Gastroesophageal sphincter (tissue), 4 donors: ENCODE measurements at regions not wholly inside any gene's neighbourhood (a gene's known extent, or its start where the extent isn't known, plus 50 kb on each side); places are given as distances from the start of the nearest gene placed in this dataset.

ENCODE experiments used
- ATAC-seq: fragments of 150-250 bp; one replicate; pipeline ENCODE4 v1.9.1; 2016; ENCODE audit warnings: mild to moderate bottlenecking, moderate library complexity
- H3K27ac ChIP-seq, 4 donors: fragments of 200-600 bp; sonication (generic) in 3 of 4; 1 replicate in 3 of 4; 2 replicates in 1 of 4; pipeline ENCODE4 v1.5.1; 2016 to 2019
- H3K27me3 ChIP-seq: fragments of 200-600 bp; sonication (generic); one replicate; pipeline ENCODE4 v1.5.1; 2019
- H3K36me3 ChIP-seq, 2 donors: fragments of 200-600 bp; sonication (generic); one replicate each; pipeline ENCODE4 v1.5.1; 2019; ENCODE audit warnings: control low read depth in 1 of 2
- H3K4me1 ChIP-seq, 3 donors: fragments of 200-600 bp; sonication (generic); 1 replicate in 2 of 3; 2 replicates in 1 of 3; pipeline ENCODE4 v1.5.1; 2016 to 2019; ENCODE audit warnings: control low read depth in 2 of 3
- H3K4me3 ChIP-seq, 2 donors: fragments of 200-600 bp; sonication (generic); one replicate each; pipeline ENCODE4 v1.5.1; 2019; ENCODE audit warnings: mild to moderate bottlenecking in 1 of 2, moderate library complexity in 1 of 2
- H3K9me3 ChIP-seq, 3 donors: fragments of 200-600 bp; sonication (generic); one replicate each; pipeline ENCODE4 v1.5.1; 2017 to 2019; ENCODE audit warnings: control low read depth in 2 of 3
- EP300 ChIP-seq: sonication (generic); formaldehyde crosslinking; IDR thresholded peaks from one replicate; pipeline ENCODE4 v1.6.1; 2017; ENCODE audit warnings: antibody characterized with exemption, mild to moderate bottlenecking
- POLR2A ChIP-seq, 2 donors: fragments of 450-650 bp; IDR thresholded peaks; one replicate each; pipeline ENCODE4 v1.6.1; 2017; ENCODE audit warnings: antibody characterized with exemption in 2 of 2, mild to moderate bottlenecking in 2 of 2, moderate library complexity in 1 of 2
- POLR2AphosphoS5 ChIP-seq: sonication (generic); formaldehyde crosslinking; IDR thresholded peaks from one replicate; pipeline ENCODE4 v1.6.1; 2017; ENCODE audit warnings: antibody characterized with exemption
- WGBS, 2 donors: methylation state at CpG; one replicate each; pipeline ENCODE4 v1.1.5; 2018; ENCODE audit warnings: low coverage in 1 of 2; 5-methylcytosine and 5-hydroxymethylcytosine counted together
- TF ChIP-seq, protein P1 (sequence below), 4 experiments: fragments of 200-600 bp in 2 of 4; fragments of 450-650 bp in 2 of 4; sonication (generic) in 1 of 4; IDR thresholded peaks; one replicate each; pipeline ENCODE4 v1.5.1; 2017 to 2019; ENCODE audit warnings: antibody characterized with exemption in 4 of 4, mild to moderate bottlenecking in 2 of 4, moderate library complexity in 2 of 4

DNA sequence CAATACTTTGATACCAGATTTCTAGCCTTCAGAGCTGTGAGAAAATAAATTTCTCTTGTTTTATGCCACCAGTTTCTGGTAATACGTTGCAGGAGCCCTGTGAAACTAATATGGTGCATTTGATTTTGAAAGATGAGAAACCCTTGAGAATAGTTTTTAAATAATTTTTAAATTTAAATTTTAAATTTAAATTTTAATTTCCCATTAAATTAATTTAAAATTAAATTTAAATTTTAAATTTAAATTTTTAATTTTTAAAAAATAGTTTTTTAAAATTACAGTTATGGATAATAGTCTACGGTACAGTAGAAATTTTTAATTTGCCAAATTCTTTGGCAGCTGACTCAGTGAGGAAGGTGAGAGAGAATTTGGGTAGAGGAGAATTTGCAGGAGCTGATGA is 68.6 kb upstream of the SLC24A3 start:
- H3K36me3 ChIP-seq: no peaks in the 10 kb centered on the region
- no peaks in the 10 kb centered on the region for H3K4me1 ChIP-seq
- ATAC-seq: no peak
- 89 to 100% methylated on average over 2 of the region's 2 CpGs for WGBS, 2 donors
- H3K4me3 ChIP-seq: no peak overlapping the region
- H3K27me3 ChIP-seq: no peaks in the 10 kb centered on the region
- TF ChIP-seq EP300: no peak
- TF ChIP-seq POLR2A (IDR thresholded peaks at IDR 0.05): no peak
- TF ChIP-seq, protein P1, sequence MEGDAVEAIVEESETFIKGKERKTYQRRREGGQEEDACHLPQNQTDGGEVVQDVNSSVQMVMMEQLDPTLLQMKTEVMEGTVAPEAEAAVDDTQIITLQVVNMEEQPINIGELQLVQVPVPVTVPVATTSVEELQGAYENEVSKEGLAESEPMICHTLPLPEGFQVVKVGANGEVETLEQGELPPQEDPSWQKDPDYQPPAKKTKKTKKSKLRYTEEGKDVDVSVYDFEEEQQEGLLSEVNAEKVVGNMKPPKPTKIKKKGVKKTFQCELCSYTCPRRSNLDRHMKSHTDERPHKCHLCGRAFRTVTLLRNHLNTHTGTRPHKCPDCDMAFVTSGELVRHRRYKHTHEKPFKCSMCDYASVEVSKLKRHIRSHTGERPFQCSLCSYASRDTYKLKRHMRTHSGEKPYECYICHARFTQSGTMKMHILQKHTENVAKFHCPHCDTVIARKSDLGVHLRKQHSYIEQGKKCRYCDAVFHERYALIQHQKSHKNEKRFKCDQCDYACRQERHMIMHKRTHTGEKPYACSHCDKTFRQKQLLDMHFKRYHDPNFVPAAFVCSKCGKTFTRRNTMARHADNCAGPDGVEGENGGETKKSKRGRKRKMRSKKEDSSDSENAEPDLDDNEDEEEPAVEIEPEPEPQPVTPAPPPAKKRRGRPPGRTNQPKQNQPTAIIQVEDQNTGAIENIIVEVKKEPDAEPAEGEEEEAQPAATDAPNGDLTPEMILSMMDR (IDR thresholded peaks at IDR 0.05): no peak
- no peak for TF ChIP-seq POLR2AphosphoS5
- H3K9me3 ChIP-seq: no peaks in the 10 kb centered on the region
- H3K27ac ChIP-seq: no peak overlapping the region

DNA sequence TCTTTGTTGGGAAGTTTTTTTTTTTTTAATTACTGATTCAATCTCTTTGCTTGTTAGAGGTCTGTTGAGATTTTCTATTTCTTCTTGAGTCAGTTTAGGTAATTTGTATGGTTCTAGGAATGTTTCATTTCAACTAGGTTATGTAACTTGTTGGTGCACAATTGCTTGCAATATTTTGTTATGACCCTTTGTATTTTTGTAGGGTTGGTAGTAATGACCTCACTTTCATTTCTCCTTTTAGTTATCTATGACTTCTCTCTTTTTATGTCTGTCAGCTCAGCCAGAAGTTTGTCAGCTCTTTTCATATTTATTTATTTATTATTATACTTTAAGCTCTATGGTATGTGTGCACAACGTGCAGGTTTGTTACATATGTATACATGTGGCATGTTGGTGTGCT is 51.1 kb upstream of the SLC24A3 start:
- Histone ChIP-seq H3K36me3 (no peaks in the 10 kb centered on the region), H3K4me1 (no peaks in the 10 kb centered on the region), H3K27me3 (no peaks in the 10 kb centered on the region), H3K4me3 (no peak overlapping the region), H3K9me3 (peaks cover 0 to 6% (median 0%) of the 10 kb centered on the region in 3 donors), H3K27ac (no peak overlapping the region)
- 87 to 100% methylated on average over 1 of the region's 1 CpG for WGBS, 2 donors
- ATAC-seq: no peak
- TF ChIP-seq POLR2AphosphoS5 (no peak), POLR2A (IDR thresholded peaks at IDR 0.05) (no peak), EP300 (no peak)
- TF ChIP-seq, protein P1 (IDR thresholded peaks at IDR 0.05): no peak
